ENCODE measurements at regions not wholly inside any gene's neighbourhood (a gene's known extent, or its start where the extent isn't known, plus 50 kb on each side); places are given as distances from the start of the nearest gene placed in this dataset.
A peak's percentile ranks its signal among the peaks of the same experiment; 100 is the strongest.

DNA sequence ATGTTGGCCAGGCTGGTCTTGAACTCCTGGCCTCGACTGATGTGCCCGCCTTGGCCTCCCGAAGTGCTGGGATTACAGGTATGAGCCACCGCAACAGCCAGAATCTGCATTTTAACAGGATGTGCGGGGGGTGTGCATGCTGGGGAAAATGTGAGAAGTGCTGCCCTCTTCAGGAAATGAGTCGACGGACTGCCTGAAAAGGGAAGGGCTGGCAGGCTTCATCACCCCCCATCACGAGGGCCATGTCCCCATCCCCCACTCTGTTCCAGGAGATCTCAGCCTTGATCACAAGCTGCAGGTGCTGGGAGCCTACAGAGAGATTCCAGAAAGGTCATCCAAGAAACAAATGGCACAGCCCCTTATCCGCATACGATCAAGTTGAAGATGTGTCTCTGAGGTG is 195.3 kb upstream of the RPL38 start:
- TF ChIP-seq POLR2A (IDR thresholded peaks at IDR 0.05): no peak
- TF ChIP-seq, protein P1, sequence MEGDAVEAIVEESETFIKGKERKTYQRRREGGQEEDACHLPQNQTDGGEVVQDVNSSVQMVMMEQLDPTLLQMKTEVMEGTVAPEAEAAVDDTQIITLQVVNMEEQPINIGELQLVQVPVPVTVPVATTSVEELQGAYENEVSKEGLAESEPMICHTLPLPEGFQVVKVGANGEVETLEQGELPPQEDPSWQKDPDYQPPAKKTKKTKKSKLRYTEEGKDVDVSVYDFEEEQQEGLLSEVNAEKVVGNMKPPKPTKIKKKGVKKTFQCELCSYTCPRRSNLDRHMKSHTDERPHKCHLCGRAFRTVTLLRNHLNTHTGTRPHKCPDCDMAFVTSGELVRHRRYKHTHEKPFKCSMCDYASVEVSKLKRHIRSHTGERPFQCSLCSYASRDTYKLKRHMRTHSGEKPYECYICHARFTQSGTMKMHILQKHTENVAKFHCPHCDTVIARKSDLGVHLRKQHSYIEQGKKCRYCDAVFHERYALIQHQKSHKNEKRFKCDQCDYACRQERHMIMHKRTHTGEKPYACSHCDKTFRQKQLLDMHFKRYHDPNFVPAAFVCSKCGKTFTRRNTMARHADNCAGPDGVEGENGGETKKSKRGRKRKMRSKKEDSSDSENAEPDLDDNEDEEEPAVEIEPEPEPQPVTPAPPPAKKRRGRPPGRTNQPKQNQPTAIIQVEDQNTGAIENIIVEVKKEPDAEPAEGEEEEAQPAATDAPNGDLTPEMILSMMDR (IDR thresholded peaks at IDR 0.05): peak in 3 of 12 donors; percentile 17 to 23 (median 18)
